HG03060 (cell line): ENCODE measurements at regions not wholly inside any gene's neighbourhood (a gene's known extent, or its start where the extent isn't known, plus 50 kb on each side); places are given as distances from the start of the nearest gene placed in this dataset.

Experiments used
- ATAC-seq: cut with Tn5 transposase; IDR thresholded peaks from one replicate; pipeline ENCODE4 v1.9.1; 2021; ENCODE audit warnings: low read depth, moderate number of reproducible peaks; ENCODE audit not compliant: unreplicated experiment

DNA sequence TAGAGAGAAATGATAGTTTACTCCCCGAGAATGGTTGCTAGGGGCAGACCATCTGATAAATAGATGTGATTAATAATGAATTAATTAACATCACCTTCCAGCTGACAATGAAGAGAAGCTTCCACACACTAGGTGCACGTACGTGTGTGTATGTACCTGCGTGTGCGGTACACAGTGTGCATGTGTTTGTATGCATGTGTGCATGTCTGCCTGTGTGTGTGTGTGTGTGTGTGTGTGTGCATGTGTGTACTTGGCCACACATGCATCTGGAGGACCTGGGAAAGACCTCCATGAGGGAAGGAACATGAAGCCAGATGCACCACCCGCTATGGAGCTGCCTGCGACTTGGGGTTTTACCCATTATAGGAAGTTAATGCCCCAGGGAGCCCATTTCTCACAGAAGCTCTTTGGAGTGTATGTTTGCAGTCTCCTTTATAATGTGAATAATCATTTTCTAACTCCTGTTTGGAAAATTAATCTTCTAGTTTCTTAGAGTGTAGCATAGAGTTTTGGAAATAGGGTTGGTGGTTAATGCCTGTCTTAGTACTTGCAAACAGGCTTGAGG, 229.1 kb downstream of the ENGASE start:
- no peak for ATAC-seq

DNA sequence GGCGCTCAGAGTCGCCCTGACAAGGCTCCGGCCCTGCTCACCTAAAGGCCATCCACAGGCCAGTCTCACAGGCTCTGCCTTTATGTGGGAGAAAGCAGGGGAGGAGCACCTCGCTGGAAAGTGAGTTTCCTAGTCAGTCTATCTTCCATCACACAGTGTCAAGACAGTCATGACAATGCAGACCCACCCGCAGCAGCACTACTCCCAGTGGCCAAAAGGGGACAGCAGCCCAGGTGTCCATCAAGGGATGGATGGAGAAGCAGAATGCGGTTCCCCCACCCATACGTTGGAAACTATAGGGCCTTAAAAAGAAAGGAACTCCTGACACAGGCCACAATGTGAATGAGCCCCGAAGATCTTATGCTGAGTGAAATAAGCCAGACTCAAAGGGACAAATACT, 226.8 kb downstream of the ENGASE start:
- no peak for ATAC-seq

- ATAC-seq, result no peak
These were observed 224.7 kb downstream of the ENGASE start for GRCh38 chr17:79299349-79299748.

GRCh38 chr17:79298799-79299198, 224.2 kb downstream of the ENGASE start:
- ATAC-seq, result no peak

DNA sequence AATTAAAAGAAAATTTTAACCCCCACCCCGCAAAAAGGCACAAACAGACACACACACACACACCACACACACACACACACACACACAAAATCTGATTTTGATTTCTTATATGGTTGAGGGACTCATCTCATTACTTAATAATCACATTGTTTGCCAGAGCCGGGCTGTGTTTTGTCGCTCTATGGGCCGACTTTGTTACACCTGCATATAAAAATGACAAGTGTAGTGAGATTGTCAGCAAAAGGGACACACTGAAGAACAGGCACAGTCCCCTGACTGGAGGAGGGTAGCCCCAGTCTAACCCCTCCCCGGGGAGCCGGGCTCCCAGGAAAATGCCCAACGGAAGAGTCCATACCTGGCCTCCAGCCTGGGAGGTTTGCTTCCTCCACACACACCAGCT, 221.6 kb downstream of the ENGASE start:
- ATAC-seq, result no peak

GRCh38 chr17:79295307-79295706, 220.7 kb downstream of the ENGASE start:
- ATAC-seq, result no peak

- no peak for ATAC-seq
These were observed 219.9 kb downstream of the ENGASE start for GRCh38 chr17:79294459-79295071.

DNA sequence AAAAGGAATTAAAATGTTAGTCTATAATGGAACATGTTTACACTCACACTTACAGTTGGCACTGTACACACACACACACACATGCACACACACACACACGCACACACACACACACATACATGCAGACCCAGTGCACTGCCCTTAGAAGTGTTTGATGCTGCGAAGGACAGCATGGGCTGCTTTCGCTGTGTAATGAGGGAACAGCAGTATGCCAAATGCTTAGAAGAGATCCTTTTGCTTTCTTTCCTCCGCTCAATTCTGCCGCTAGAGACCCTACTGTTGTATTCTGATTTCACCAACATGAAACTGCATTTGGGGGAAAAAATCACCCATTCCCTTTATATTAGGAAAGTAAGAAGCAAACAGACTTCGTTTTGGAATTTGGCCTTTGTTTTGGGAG, 217.9 kb downstream of the ENGASE start:
- ATAC-seq, result no peak

DNA sequence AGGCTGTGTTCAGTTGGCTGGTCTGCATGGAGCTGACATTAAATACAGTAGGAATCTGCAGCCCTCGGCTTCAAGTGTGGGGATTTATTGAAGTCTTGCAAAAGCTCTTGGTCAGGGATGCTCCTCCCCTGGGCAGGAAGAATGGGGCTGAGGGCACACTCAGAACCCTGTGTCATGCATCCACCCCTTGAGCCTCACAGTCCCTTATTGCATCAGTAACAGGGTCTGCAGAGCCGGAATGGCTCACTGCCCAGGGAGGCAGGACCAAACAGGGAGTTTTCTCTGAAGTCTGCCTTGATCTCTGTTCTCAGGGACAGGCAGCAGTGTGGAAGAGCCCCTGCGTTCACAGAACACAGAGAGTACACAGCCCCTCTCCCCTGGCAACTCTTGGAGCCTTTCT, 216.8 kb downstream of the ENGASE start:
- no peak for ATAC-seq

GRCh38 chr17:79290726-79291125, 216.1 kb downstream of the ENGASE start:
- ATAC-seq, result no peak

GRCh38 chr17:79288950-79289349, 214.3 kb downstream of the ENGASE start:
- ATAC-seq, result no peak

DNA sequence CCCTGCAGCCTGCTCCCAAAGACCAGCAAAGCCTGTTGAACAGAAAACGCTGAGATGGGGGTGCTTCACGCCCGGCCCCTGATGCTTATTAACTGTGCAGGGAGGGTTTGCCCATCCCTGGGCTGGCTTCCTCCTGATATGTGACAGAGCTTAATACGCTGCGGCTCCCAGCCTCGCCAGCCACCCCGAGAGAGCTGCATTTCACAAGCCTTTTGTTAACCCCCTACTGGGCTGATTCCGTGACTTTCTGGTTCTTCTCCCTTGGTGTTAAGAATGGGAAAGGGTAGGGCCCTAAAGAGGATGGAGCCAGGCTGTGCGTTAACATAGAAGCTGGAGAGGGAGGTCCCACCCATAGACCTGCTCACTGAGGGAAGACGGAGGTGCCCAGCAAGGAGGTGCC, 211.8 kb downstream of the ENGASE start:
- ATAC-seq, result no peak

- no peak for ATAC-seq
These were observed 211.3 kb downstream of the ENGASE start for GRCh38 chr17:79285973-79286372.

GRCh38 chr17:79282294-79282693, 207.7 kb downstream of the ENGASE start:
- no peak for ATAC-seq

DNA sequence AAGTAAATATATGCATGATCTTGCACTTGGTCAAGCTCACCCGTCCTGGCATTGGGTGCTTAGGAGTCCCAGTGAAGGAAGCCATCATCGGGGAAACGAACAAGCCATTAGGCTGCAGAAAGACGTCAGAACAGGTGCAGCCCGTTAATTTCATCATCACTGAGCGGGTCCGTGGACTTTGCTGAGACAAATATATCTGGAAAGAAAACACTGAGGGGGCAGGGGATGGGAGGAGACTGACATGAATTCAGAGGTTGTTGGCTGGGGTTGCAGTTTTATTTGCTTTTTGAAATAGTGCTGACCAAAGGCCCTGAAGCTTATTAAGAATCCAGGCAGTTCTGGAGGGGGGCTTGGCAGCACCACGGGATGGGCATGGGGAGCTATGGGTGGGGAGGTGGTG, 207.2 kb downstream of the ENGASE start:
- ATAC-seq, result no peak

DNA sequence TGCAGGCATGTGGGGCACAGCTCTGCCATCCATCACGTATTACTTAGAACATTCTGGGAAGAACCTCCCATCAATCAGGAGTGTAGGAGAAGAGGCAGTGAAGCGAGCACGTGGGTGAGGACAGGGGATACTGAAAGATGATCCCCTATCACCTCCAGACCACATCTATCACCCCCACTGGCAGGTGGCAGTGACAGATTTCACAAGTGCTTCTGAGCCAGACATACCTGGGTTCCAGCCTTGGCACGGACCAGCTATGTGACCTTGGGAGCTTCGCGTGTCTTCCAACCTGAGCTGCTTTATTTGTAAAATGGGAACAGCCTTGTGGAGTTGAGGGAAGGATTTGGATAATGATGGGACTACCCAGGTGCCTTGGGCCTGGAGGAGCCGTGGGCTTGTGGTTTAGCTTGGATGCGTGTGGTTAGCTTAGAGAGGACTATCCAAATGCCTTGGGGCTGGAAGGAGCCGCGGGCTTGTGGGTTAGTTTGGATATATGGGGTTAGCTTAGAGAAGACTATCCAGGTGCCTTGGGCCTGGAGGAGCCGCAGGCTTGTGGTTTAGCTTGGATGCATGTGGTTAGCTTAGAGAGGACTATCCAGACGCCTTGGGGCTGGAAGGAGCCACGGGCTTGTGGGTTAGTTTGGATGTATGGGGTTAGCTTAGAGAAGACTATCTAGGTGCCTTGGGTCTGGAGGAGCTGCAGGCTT, 206.4 kb downstream of the ENGASE start:
- no peak for ATAC-seq

DNA sequence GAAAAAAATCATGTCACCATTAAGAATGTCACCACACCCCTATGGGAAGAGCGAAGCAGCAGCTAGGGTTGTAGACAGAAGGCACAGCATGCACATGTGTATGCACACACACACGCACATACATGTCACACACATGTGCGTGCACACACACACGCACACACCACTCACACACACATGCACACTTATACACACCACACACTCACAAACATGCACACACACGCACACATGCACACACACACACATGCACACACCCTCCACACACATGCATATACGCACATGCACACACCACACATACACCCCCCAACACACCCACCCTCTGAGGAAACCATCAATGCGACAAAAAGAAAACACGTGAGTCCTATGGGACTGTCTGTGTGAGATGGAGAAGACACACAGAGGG, 205.4 kb downstream of the ENGASE start:
- no peak for ATAC-seq

DNA sequence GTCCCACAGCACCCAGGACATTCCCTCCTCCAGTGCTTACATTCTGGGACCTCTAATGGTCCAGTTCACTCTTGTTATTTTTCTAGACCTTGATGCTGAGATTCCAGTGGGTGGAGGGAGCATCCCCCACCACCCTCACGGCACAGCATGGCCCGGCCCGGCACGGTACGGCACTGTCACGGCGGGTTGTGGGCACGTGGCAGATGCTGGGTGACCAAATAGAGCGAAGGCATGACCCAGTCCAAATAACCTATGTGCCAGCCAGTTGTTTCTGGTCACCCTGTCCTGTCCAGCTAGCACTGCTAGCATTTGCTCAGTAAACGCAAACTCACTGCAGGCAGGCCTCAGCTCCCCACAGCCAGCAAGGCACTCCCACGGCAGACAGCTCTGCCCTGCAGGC, 204.7 kb downstream of the ENGASE start:
- ATAC-seq, result no peak

GRCh38 chr17:79276821-79277220, 202.2 kb downstream of the ENGASE start:
- ATAC-seq, result no peak

- no peak for ATAC-seq
These were observed 199.0 kb downstream of the ENGASE start for GRCh38 chr17:79273660-79274059.

GRCh38 chr17:79272666-79273219, 198.1 kb downstream of the ENGASE start:
- ATAC-seq, result no peak

GRCh38 chr17:79272220-79272619, 197.6 kb downstream of the ENGASE start:
- ATAC-seq, result no peak
